Vagina (tissue), 1 donor: ENCODE measurements at regions not wholly inside any gene's neighbourhood (a gene's known extent, or its start where the extent isn't known, plus 50 kb on each side); places are given as distances from the start of the nearest gene placed in this dataset. TPM values are rescaled to one million over a fixed set of nuclear protein-coding genes. Genes with fewer than 3 reads are reported as not detected.

Experiments
- small RNA-seq: library from RNA; depleted of rRNA; stranded (forward); fragments of <200 nt; gene quantifications from one replicate; pipeline ENCODE3, GENCODE V24; 2016

Small RNA genes in the stretch of these regions (small RNA-seq; reads per million reads assigned to genes)
- not detected for gene RNU1-150P
